ENCODE measurements at regions not wholly inside any gene's neighbourhood (a gene's known extent, or its start where the extent isn't known, plus 50 kb on each side); places are given as distances from the start of the nearest gene placed in this dataset.
A peak's percentile ranks its signal among the peaks of the same experiment; 100 is the strongest.

GRCh38 chr4:111483375-111484169 is 661.7 kb upstream of the FAM241A start:
- DNase-seq (ENCODE audit: low read depth): no peak

- DNase-seq (ENCODE audit: low read depth): no peak
Observed at GRCh38 chr4:111492496-111492895, 652.8 kb upstream of the FAM241A start.

- DNase-seq (ENCODE audit: low read depth): no peak
Observed at GRCh38 chr4:111494471-111494870, 650.8 kb upstream of the FAM241A start.

DNA sequence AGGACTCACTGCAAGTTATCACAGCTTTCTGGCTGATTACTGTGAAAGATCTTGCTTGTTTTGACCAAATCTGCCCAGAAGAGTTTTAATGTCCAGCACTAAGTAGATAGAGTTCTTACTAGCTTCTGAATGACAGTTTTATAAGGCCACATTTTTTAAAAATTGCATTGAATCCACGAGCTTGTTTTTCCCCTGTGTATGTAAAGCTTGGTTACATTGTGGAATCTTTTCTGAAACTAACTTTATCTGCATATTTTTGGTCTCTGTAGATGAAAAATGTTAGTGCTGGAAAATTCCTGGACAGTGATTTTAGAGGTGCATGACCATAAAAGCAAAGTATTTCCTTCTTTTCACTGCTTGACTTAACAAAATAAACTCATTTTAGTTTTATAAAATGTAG is 650.3 kb upstream of the FAM241A start:
- no peak for DNase-seq (ENCODE audit: low read depth)

DNA sequence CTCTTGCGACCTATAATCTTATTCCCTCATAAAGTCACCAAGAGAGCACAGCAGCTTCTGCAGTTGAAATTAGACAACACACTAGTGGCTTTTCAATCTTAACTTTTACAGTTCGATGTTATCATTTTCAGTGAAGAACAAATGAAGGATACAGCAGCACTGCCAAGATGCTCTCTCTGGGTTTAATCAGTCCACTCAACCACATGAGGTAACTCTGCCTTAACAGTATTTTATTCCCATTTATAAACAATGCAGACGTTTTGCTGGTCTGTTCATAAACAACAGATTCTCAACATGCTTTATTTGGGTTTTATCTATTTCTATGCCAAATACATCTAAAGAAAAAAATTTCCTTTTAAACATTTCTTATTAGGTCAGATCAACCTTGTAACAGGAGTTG is 646.0 kb upstream of the FAM241A start:
- DNase-seq (ENCODE audit: low read depth): no peak

DNA sequence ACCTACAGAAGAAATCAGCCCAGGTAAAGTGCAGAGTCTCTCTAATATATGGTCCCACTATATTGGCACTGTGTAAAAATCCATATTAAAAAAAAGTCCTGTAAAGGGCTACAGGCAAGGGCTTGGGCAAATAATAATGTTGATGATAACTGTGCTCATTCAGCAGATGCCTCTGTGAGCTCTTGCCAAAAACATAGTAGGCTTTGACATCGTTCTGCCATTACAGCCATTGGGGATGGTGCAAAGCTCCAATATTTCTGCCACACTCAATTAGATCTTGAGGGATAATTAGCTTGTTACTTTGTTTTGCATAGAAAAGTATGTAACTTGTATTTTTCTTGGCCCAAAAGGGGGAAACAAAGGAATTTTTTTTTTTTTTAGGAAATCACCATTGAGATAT is 645.5 kb upstream of the FAM241A start:
- no peak for DNase-seq (ENCODE audit: low read depth)

GRCh38 chr4:111500858-111501257 is 644.4 kb upstream of the FAM241A start:
- DNase-seq (ENCODE audit: low read depth): no peak

GRCh38 chr4:111501946-111502345 is 643.3 kb upstream of the FAM241A start:
- DNase-seq (ENCODE audit: low read depth): no peak

GRCh38 chr4:111502626-111503025 is 642.6 kb upstream of the FAM241A start:
- DNase-seq (ENCODE audit: low read depth): no peak

DNA sequence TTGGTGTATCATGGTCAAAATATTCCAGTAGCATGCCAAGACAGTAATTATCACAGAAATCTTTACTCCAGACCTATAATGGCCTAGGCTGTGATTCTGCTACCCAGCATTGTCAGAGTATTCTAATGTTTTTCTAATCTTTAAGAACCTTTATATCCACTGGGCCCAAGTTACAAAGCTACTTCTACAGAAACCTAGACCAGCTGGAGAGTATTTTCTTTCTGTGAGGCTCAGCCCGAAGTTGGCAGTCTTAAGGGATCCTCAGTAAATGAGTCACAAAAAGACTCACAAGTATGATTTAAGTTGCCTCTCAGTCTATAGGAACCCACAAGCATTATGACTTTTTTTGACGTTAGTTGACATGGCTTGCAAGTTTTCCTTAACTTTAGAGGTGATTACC is 638.5 kb upstream of the FAM241A start:
- DNase-seq (ENCODE audit: low read depth): no peak

DNA sequence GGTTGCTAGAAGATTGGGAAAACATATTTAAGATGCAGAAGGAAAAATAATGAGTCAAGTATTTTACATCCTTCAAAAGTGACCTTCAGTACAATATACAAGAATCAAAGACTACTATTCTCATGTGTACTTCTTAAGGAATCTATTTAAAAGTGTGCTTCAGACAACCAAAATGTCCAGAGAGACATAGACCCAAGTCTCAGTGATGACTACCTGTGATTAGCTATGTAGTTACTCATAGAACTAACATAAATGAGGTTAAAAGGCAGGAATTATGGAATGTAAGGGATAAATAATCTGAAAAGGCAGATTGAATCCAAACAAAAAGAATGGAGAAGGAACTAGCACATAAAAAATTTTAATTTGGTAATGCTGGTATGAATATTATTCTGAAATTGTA is 634.7 kb upstream of the FAM241A start:
- no peak for DNase-seq (ENCODE audit: low read depth)

DNA sequence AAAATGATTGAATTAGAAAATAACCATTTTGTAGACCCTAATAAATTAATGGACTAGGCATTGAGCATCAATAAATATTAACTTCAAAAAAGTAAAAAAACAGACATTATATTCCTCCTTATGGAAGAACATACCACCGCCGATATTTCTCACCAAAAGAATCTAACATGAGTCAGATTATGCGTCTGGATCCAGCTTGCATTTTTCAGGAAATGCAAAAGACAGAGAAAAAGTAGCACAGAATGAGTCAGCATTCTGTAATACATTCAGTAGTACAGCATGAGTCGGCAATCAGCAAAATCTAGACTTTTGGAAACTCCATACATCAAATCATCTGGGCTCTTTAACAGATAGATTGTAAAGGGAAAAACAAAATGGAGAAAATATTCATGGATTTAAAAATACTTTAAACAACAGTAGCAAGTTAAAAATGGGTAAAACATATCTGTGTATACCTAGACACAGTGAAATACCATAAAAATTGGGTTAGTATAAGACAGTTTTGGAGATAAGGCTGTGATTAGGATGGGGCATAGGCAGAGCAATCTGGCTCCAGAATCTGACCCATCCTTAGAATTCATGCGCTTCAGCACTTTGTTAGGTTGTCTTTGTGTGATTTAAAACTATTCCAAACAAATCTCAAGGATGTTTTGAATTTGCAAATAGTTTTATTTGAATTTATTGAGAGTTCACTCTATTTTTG is 633.0 kb upstream of the FAM241A start:
- DNase-seq (ENCODE audit: low read depth): peak; percentile 78

DNA sequence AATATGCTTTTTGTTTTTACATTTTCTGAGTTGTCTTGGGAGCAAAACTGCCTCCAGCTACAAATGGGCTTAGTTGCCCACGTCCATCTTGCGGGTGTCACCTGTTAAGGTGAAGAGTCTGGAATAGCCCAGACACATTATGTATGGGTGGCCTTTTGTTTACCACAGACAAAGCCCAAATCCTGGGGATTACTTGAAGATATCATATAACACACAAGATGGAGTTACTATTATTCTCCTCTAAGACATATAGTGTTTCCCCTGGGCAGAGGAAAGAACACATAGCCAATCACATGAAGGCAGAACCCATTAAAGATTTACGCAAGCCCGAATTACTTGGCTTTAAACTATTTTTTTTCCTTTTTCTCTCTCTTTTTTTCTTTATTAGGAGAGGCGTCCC is 625.6 kb upstream of the FAM241A start:
- no peak for DNase-seq (ENCODE audit: low read depth)

DNA sequence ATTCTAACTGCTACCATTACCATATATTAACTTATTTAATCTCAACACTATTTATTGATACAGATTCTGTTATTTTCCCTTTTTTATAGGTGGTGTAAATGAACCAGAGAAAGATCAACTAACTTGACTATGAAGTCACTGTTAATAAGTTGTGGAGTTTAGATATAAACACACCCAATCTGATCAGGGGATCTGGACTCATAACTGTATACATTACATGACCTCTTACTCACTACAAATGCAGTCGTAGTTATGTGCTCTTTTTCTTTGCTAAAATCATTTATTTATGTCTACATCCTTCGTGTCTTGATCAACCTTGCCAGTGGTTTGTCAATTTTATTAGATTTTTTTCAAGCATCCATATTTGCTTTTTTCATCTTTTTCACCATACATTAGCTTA is 614.8 kb upstream of the FAM241A start:
- DNase-seq (ENCODE audit: low read depth): no peak

DNA sequence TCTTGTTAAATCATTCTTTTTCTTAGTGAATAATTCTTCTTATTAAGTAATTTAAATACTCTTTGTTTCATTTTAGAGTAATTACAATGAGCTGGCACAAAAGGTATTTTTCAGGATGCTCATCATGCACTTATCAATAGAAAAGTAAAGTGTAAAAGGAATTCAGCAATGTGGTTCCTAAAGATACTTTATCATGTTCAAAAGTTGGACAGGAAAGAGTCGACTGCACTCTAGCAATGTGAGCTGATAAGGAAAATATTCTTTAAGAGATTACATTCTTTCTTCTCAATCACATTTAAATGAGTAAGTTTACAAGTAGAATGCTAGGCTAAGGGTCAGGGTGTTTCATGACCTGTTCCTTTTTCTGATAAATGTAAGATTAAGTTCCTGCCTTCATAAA is 609.5 kb upstream of the FAM241A start:
- DNase-seq (ENCODE audit: low read depth): no peak

DNA sequence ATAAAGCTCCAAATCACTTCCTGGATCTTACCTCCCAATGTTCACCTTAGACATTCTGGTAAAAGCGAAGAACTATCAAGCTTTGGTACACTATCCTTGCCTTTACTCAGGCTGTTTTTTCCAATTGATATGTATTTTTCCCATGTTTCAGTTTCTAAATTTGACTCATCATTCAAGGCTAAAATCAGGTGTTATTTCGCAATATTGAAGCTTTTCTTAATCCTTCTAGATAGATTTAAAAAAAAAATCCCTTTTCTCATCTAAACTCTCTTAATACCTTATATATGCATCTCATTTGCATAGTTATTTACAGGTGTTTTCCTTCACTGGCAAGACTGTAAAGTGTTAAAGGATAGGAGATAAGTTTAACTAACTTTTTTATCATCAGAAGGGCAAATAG is 608.1 kb upstream of the FAM241A start:
- DNase-seq (ENCODE audit: low read depth): no peak

DNA sequence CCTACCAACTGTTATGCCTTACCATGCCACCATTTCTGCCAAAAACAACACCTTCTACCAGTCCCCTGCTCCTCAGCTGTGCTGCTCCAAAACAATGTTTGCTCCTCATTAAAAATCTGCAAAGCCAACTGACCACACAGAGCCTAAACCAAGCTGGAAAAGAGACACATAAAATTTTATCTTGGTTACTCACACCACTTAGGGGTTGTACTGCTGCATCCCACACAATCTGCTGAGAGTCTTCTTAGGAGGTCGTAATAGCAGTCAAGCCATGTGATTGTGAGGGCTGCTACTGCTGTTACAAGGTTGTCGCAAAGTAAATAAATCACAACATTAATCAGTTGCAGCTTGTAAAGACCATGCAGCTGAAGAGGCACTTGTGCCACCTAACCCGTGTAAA is 607.4 kb upstream of the FAM241A start:
- DNase-seq (ENCODE audit: low read depth): no peak

DNA sequence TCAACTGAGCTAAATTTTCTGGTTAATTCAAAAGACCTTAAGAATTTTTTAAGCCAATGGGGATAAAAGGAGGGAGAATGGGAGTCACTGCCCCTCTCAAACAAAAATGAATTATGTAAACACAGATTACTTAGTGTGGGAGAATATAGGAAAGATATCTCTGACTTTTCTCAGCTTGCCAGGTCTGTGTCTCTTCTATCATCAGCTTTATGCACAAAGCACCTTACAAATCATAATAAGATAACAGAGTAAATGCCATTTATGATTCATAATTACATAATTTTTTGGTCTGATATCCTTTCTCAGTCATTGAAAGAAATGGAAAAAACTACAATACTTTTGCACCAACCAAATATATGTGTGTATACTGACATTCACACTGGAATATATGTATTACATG is 604.6 kb upstream of the FAM241A start:
- no peak for DNase-seq (ENCODE audit: low read depth)

DNA sequence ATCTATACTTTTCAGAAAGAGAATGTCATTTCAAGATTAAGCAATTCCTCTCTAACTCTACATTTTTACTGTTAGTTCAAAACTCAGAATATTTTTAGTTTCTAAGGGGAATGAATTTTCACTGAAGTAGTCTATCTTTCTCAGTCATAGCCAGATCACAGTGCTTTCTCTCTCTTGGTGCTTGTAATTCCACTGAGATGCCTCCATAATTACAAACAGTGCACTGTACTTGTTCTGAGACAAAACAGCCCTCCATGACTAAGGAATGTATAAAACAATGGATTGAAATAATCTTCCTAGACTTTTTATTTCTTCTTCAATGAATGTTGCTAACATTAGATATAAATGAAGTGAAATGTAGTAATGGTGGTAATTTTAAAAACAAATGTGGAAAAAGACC is 603.2 kb upstream of the FAM241A start:
- DNase-seq (ENCODE audit: low read depth): no peak

GRCh38 chr4:111546881-111547280 is 598.4 kb upstream of the FAM241A start:
- DNase-seq (ENCODE audit: low read depth): no peak

DNA sequence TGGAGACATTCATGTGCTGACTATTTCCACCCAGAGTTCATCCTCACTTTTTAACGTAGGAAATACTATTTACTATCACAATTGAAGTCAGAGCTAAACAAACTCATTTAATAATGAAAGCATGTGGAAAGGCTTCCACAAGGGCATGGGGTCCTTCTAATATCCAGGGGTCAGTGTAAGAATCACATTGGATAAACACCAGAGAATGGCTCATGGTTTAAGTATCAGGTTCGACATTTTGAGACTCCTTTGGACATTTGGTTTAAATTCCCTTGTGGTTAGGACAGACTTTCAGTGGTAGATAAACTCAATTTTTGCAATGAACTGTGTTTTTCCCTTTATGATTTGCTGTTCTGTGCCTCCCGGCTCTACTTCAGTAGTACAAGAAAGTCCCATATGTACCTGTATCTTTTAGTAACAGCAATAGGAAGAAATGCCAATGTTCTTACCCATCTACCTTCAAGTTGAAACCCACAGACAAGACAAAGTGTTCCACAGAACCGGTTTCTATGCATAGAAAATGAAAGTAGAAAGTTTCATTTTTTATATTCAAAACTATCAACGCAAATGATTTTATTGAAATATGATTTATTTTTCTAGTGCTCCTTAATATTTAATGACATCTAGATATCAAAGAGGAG is 589.0 kb upstream of the FAM241A start:
- no peak for DNase-seq (ENCODE audit: low read depth)

GRCh38 chr4:111556851-111557250 is 588.4 kb upstream of the FAM241A start:
- DNase-seq (ENCODE audit: low read depth): no peak

DNA sequence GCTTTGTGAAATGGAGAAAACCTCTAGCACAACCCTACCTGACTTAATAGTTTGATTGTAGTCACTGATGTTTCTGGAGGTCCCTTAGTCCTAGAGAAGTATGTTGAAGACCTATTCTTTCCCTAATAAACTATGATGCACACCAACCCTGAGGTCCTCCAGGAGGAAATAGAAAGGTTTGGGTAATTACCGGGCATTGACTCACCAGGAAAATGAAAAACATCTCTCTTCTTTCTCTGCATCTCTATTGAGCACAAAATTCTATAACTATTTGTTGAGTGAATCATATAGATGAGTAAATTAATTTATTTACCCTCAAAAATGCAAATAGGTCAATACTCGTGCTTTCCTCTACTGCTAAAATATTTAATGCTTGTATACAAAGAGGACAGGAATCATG is 582.4 kb upstream of the FAM241A start:
- no peak for DNase-seq (ENCODE audit: low read depth)

All from RPMI7951 (cell line).